K562 (cell line): ENCODE measurements at regions not wholly inside any gene's neighbourhood (a gene's known extent, or its start where the extent isn't known, plus 50 kb on each side); places are given as distances from the start of the nearest gene placed in this dataset.

Experiments
- EZH2 ChIP-seq: IDR thresholded peaks from 2 replicates; pipeline ENCODE4 v1.6.1; 2012; ENCODE audit warnings: low read depth, mild to moderate bottlenecking, inconsistent platforms, low read length, borderline replicate concordance
- HNRNPL ChIP-seq: fragments of 200-400 bp; formaldehyde crosslinking; IDR thresholded peaks from 2 replicates; pipeline ENCODE4 v1.6.1; 2017; ENCODE audit warnings: low read depth, mild to moderate bottlenecking, low read length
- NBN ChIP-seq: fragments of 450-650 bp; IDR thresholded peaks from 2 replicates; pipeline ENCODE4 v1.6.1; 2016; ENCODE audit warnings: low read depth, mild to moderate bottlenecking
- POLR2A ChIP-seq: fragments of 450-650 bp; conservative IDR thresholded peaks from 2 replicates; pipeline ENCODE4 v1.6.1; 2016
- SIN3A ChIP-seq, 2 experiments: fragments of 150-350 bp in 1 of 2; IDR thresholded peaks; 2 replicates each; pipeline ENCODE4 v1.6.1; 2011 to 2016; ENCODE audit warnings: borderline replicate concordance in 2 of 2, low read depth in 2 of 2, low read length in 2 of 2, mild to moderate bottlenecking in 2 of 2, moderate library complexity in 2 of 2; ENCODE audit not compliant: control insufficient read depth in 1 of 2
- ZNF146 ChIP-seq: IDR thresholded peaks from one replicate; pipeline ENCODE4 v1.6.1; 2018; ENCODE audit warnings: missing compliant biosample characterization; ENCODE audit not compliant: unreplicated experiment
- ZNF384 ChIP-seq: IDR thresholded peaks from 2 replicates; pipeline ENCODE4 v1.6.1; 2012; ENCODE audit warnings: low read depth, low read length, improper control_type of control experiment
- ZNF695 ChIP-seq: fragments of 450-650 bp; formaldehyde crosslinking; IDR thresholded peaks from 2 replicates; pipeline ENCODE4 v1.4.0; 2020; ENCODE audit warnings: mild to moderate bottlenecking, moderate library complexity
- TF ChIP-seq, protein P1 (sequence below): sonication (generic); formaldehyde crosslinking; IDR thresholded peaks from 2 replicates; pipeline ENCODE4 v1.9.0; 2022; ENCODE audit warnings: mild to moderate bottlenecking, missing genetic modification reagents
- TF ChIP-seq, protein P2 (sequence below), 3 experiments: IDR thresholded peaks in 2 of 3; conservative IDR thresholded peaks in 1 of 3; 2 replicates each; pipeline ENCODE4 v1.5.1; 2011 to 2012; ENCODE audit warnings: low read length in 3 of 3, mild to moderate bottlenecking in 3 of 3, control low read depth in 2 of 3, improper control_type of control experiment in 1 of 3, inconsistent platforms in 1 of 3, low read depth in 1 of 3, mixed read lengths in 1 of 3, moderate library complexity in 1 of 3; ENCODE audit not compliant: insufficient read depth in 2 of 3
- TF ChIP-seq, protein P3 (sequence below): fragments of 250-450 bp; sonication (Bioruptor Pico); IDR thresholded peaks from 2 replicates; pipeline ENCODE4 v1.5.0; 2020; ENCODE audit warnings: mild to moderate bottlenecking
- TF ChIP-seq, protein P4 (sequence below), 2 experiments: fragments of 450-650 bp in 1 of 2; sonication (generic) in 1 of 2; formaldehyde crosslinking in 1 of 2; IDR thresholded peaks in 1 of 2; conservative IDR thresholded peaks in 1 of 2; 2 replicates each; pipeline versions ENCODE4 v1.6.1 to v1.8.1; 2016 to 2023; ENCODE audit warnings: mild to moderate bottlenecking in 2 of 2, moderate library complexity in 2 of 2, inconsistent platforms in 1 of 2, missing genetic modification reagents in 1 of 2
- TF ChIP-seq, protein P5 (sequence below): sonication (generic); formaldehyde crosslinking; IDR thresholded peaks from 2 replicates; pipeline ENCODE4 v1.8.1; 2023; ENCODE audit warnings: mild to moderate bottlenecking, missing genetic modification reagents

DNA sequence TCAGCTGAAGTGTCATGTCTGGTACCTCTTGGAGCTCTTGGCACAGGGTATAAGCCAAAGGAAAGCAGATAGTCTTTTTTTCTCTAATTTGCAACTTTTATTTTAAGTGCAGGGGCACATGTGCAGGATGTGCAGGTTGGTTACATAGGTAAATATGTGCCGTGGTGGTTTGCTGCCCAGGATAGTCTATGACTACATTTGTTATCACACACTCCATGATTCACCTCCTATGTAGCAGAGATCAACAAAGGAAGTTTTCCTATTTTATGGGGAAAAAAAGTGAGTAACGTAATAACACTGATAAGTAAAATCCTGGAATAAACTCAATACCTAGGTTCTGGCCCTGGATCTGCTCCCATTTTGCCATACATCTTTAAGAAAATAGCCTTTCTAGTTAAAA is 234.6 kb downstream of the CAAP1 start:
- TF ChIP-seq ZNF695 (CRISPR knock-in tag) (no peak), ZNF384 (no peak), EZH2 (no peak), POLR2A (no peak), NBN (no peak), SIN3A (IDR thresholded peaks at IDR 0.05; ENCODE audit: borderline replicate concordance in 2 of 2, control insufficient read depth in 1 of 2, low read depth in 2 of 2, low read length in 2 of 2) (no peak), ZNF146 (CRISPR knock-in tag) (no peak), HNRNPL (no peak)
- TF ChIP-seq, protein P1, sequence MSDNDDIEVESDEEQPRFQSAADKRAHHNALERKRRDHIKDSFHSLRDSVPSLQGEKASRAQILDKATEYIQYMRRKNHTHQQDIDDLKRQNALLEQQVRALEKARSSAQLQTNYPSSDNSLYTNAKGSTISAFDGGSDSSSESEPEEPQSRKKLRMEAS (CRISPR knock-in tag): no peak
- TF ChIP-seq, protein P2, sequence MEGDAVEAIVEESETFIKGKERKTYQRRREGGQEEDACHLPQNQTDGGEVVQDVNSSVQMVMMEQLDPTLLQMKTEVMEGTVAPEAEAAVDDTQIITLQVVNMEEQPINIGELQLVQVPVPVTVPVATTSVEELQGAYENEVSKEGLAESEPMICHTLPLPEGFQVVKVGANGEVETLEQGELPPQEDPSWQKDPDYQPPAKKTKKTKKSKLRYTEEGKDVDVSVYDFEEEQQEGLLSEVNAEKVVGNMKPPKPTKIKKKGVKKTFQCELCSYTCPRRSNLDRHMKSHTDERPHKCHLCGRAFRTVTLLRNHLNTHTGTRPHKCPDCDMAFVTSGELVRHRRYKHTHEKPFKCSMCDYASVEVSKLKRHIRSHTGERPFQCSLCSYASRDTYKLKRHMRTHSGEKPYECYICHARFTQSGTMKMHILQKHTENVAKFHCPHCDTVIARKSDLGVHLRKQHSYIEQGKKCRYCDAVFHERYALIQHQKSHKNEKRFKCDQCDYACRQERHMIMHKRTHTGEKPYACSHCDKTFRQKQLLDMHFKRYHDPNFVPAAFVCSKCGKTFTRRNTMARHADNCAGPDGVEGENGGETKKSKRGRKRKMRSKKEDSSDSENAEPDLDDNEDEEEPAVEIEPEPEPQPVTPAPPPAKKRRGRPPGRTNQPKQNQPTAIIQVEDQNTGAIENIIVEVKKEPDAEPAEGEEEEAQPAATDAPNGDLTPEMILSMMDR (IDR thresholded peaks at IDR 0.05 in 2 of 3, conservative IDR thresholded peaks at IDR 0.05 in 1 of 3; ENCODE audit: insufficient read depth in 2 of 3, low read depth in 1 of 3, low read length in 3 of 3): no peak
- TF ChIP-seq, protein P3, sequence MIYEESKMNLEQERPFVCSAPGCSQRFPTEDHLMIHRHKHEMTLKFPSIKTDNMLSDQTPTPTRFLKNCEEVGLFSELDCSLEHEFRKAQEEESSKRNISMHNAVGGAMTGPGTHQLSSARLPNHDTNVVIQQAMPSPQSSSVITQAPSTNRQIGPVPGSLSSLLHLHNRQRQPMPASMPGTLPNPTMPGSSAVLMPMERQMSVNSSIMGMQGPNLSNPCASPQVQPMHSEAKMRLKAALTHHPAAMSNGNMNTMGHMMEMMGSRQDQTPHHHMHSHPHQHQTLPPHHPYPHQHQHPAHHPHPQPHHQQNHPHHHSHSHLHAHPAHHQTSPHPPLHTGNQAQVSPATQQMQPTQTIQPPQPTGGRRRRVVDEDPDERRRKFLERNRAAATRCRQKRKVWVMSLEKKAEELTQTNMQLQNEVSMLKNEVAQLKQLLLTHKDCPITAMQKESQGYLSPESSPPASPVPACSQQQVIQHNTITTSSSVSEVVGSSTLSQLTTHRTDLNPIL (CRISPR knock-in tag): no peak
- TF ChIP-seq, protein P4, sequence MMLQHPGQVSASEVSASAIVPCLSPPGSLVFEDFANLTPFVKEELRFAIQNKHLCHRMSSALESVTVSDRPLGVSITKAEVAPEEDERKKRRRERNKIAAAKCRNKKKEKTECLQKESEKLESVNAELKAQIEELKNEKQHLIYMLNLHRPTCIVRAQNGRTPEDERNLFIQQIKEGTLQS (IDR thresholded peaks at IDR 0.05): no peak
- TF ChIP-seq, protein P4 (CRISPR knock-in tag; conservative IDR thresholded peaks at IDR 0.05): no peak
- TF ChIP-seq, protein P5, sequence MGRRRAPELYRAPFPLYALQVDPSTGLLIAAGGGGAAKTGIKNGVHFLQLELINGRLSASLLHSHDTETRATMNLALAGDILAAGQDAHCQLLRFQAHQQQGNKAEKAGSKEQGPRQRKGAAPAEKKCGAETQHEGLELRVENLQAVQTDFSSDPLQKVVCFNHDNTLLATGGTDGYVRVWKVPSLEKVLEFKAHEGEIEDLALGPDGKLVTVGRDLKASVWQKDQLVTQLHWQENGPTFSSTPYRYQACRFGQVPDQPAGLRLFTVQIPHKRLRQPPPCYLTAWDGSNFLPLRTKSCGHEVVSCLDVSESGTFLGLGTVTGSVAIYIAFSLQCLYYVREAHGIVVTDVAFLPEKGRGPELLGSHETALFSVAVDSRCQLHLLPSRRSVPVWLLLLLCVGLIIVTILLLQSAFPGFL (CRISPR knock-in tag): no peak
